SW480 (cell line): ENCODE measurements at regions not wholly inside any gene's neighbourhood (a gene's known extent, or its start where the extent isn't known, plus 50 kb on each side); places are given as distances from the start of the nearest gene placed in this dataset.
"Not testable (repeated sequence)": the region's sequence is repeated elsewhere in the genome, so short reads cannot be mapped to it uniquely, and the experiment has no call there.

Source experiments
- DNase-seq: peaks from one replicate; pipeline ENCODE4 v3.0.0-alpha.2; 2016; ENCODE audit warnings: low spot score

- DNase-seq = no peak
Observed at GRCh38 chr12:107500307-107500706, 185.3 kb upstream of the PWP1 start.

- DNase-seq = no peak
Observed at GRCh38 chr12:107501681-107502080, 183.9 kb upstream of the PWP1 start.

GRCh38 chr12:107503129-107503855 is 182.3 kb upstream of the PWP1 start:
- no peak for DNase-seq

- no peak for DNase-seq
Observed at GRCh38 chr12:107503887-107504885, 181.4 kb upstream of the PWP1 start.

GRCh38 chr12:107509421-107509820 is 176.2 kb upstream of the PWP1 start:
- no peak for DNase-seq

- DNase-seq = no peak
Observed at GRCh38 chr12:107510211-107510610, 175.4 kb upstream of the PWP1 start.

GRCh38 chr12:107511292-107511691 is 174.3 kb upstream of the PWP1 start:
- no peak for DNase-seq

- DNase-seq = no peak
Observed at GRCh38 chr12:107512391-107512790, 173.2 kb upstream of the PWP1 start.

- DNase-seq = no peak
Observed at GRCh38 chr12:107513184-107513583, 172.4 kb upstream of the PWP1 start.

GRCh38 chr12:107513636-107514400 is 171.8 kb upstream of the PWP1 start:
- no peak for DNase-seq

GRCh38 chr12:107514887-107515445 is 170.6 kb upstream of the PWP1 start:
- no peak for DNase-seq

- peak; percentile 58 for DNase-seq
Observed at GRCh38 chr12:107515446-107515958, 170.1 kb upstream of the PWP1 start.

- DNase-seq = not testable (repeated sequence)
Observed at GRCh38 chr12:107517816-107518215, 167.8 kb upstream of the PWP1 start.

- no peak for DNase-seq
Observed at GRCh38 chr12:107518868-107519267, 166.7 kb upstream of the PWP1 start.

- DNase-seq = no peak
Observed at GRCh38 chr12:107519906-107520859, 165.4 kb upstream of the PWP1 start.

- DNase-seq = no peak
Observed at GRCh38 chr12:107521826-107522355, 163.7 kb upstream of the PWP1 start.

- DNase-seq = no peak
Observed at GRCh38 chr12:107522692-107523477, 162.7 kb upstream of the PWP1 start.

GRCh38 chr12:107523775-107524535 is 161.6 kb upstream of the PWP1 start:
- DNase-seq = no peak
